Medulla oblongata (tissue), 1 donor: ENCODE measurements at regions not wholly inside any gene's neighbourhood (a gene's known extent, or its start where the extent isn't known, plus 50 kb on each side); places are given as distances from the start of the nearest gene placed in this dataset.

Source experiments
- DNase-seq: peaks from one replicate; pipeline ENCODE4 v3.0.0-alpha.2; 2015; ENCODE audit errors: extremely low spot score

DNA sequence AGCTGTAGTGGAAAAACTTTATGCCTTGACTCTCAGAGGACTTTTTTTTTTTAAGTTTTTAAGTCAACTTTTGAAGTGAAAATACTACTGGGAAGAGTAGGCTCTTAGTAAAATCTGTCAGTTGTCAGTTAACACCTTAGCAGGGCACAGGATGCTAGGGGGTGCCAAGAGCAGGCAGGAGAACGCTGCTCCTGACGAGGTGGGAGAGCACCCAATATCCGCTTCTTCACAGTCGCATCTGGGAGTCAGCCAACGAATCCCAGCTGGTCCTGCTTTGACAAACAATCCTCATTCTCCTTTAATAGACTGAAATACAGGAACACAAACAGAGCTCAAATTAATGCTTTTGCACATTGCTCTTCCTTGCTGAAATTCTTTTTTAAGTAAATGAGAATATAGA is 709.5 kb upstream of the ACVR2A start:
- peak; percentile 3 for DNase-seq

DNA sequence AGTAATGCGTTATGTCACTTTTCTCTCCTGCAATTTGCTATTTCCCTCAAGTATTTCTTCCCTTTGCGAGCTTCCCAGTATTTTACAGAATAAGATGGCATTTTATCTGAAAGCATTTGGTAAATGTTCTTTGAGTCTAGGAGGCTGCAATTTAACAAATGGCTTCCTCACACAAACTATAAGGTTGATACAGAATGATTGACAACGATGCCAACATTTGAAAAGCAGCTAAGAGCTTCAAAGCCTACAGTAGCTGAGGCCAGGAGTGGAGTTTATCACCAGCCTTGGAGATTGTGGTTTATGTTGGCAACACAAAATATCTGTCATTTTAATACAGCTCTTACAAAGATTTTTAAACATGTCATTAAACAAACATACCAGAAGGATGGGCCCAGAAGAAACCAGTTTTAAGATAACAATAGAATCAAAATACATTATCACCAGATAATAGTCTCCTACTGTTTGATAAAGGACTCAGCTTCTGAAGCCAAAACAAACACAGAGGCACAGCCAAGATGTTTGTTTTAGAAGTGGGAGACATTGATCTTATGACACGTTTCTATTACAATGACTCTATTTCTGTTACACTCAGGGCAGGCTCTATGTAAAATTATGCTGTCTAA is 711.4 kb upstream of the ACVR2A start:
- no peak for DNase-seq

DNA sequence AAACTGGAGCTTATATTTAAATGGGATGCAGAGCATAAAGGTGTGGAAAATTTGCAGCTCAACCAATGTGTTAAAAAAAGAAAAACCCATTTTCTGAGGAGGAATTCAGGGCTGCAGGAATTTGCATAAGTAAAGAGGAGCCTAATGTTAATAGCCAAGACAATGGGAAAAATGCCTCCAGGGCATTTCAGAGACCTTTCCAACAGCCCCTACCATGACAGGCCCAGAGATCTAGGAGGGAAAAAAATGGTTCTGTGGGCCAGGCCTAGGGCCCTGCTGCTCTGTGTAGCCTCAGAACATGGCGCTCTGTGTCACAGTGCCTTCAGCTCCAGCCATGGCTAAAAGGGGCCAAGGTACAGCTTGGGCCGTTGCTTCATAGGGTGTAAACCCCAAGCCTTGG is 719.7 kb upstream of the ACVR2A start:
- no peak for DNase-seq

DNA sequence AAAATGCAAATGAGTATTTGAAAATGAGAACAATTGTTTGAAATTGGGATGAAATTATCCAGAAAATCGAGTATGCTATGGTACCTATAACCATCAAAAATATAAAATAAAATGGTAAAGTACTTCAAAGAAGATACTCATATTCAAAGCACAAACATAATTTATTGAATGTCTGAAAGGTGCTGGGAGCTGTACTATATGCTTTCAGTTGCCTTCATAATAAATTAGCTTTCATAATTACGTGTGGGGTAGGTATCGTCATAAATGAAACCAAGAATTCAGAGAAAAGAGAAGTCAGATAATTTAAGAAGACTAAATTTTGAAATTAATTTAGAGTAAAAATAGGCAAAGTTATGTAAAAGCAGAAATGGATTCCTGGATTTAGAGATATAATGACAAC is 721.9 kb upstream of the ACVR2A start:
- no peak for DNase-seq

DNA sequence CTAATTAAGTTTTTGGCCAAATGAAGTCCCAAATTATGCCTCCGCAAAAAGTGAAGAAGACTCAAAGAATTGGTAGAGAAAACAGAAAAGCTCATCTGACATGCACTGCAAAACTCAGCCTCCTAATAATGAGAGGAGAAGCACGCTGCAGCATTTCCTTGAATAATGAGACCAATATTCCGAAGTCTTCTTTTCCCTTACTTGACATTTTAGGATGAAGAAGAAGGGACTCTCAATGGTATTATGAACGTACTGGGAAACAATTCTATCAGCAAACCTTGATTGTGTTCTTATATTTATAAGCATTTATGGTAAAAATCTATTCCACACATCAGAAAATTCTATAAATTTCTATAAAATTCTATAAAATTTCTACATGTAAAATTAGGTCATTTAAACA is 733.9 kb upstream of the ACVR2A start:
- DNase-seq: no peak

DNA sequence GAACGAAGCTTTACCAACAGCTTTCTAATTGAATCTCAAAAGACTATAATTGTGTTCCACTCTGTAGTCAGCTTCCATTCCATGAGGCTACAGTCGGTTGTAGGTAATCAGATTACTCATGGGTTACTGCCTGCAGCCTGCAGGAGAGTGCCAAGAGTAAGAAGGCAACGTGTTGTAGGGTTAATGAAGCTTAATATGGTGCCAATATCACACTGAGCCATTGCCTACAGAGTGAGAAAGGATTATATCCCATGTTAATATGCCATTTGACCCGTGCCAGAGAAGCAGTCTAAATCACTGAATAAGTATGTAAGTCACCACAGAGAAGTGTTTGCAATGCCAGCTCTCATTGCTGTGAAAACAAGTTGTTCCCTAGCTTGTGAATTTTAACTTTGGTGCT is 734.5 kb upstream of the ACVR2A start:
- no peak for DNase-seq

DNA sequence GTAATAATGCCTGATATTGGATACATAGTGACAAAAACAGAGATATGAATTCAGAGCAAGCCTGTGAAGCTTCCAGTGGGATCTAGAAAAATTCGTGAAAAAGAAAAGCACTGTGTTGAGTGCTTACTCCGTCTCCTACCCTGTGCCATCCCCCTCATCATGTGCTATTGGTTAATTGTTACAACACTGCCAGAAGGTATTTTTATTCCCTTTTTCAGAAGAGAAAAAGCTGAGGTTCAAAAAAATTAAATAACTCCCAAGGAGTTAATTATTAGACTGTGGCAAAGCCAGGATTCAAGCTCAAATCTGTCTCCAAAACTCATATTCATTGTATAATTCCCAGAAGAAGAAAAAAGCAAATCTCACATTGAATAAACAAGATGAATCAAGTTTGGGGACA is 735.5 kb upstream of the ACVR2A start:
- no peak for DNase-seq

DNA sequence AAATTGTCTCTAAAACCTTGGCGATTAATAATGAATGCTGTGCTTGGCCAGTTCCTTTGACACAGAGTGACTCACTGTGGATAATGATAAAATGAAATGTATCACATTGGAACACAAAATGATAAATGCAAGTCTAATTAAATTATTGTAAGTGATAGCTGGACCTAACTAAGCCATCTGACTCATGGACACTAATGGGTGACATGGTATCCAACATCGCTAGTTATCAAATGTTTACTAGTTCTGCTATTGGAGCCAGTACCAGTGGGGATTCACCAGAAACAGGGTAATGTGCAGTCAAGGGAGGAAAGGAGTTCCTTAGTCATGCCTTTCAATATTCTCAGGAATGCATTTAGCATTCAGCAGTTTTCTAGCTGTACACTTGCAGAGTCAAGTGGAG is 736.3 kb upstream of the ACVR2A start:
- no peak for DNase-seq

DNA sequence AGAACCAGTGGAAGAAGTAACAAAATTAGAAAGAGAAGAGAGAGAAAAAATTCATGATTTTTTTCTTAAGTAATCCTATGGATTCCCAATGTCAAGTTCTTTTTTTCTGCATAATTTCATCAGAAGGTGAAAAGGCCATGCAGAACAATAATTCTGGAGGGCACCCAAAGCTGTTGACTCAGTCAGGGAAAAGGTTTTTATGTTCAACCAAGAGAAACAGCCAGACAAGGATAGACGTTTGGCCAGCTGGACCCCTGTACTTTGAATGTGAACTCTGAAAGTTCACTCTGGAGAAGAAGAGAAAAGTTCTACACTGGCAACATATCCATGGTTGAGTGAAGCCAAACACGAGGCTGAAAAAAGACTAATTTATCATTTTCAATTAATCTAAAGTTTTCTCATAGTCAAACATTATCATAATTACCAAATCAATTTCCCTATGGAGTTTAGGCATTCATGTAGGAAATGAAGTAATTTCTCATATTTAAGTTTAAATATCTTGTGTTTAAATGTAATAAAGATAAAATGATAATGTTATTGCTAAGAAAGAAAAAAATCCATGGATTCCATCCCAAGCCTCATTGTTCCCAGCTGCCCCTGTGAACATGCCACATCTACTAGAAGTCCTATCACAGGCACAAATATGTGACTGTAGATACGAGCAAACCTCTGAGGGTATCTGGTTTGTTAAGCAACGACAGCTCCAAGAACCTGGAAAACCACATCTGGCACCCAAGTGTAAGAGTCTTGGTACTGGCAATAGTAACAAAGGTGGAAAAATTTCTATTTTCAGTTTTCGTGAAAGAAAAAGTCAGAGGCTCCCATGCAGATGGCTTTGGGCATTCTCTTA is 742.7 kb upstream of the ACVR2A start:
- DNase-seq: no peak

DNA sequence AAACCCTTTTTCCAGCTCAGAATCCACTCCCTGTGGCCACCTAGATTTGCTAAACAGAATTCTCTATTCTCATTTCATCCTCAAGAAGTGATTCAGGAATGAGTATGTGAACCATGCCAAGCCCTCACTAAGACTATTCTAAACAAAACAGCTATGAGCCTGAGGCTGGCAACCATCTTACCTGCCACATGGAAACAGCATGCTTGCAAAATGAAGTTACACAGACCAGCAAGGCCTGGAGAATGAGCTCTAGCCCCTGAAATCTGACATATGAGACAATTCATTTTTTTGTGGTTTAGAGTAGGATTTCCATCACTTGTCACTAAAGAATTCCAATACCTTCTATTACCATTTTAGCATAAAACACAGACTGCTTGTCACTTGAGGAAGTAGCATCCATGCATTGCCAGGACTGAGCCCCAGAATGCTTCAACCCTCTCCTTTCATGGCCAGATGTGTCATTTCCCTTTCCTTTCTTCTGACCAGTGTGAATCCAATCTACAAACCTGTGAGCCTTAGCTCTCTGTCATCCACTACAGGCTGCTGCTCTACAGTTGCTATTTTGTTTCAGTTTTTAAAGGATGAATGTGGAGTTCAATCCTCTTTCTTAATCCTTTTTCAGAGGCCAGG is 744.3 kb upstream of the ACVR2A start:
- no peak for DNase-seq

DNA sequence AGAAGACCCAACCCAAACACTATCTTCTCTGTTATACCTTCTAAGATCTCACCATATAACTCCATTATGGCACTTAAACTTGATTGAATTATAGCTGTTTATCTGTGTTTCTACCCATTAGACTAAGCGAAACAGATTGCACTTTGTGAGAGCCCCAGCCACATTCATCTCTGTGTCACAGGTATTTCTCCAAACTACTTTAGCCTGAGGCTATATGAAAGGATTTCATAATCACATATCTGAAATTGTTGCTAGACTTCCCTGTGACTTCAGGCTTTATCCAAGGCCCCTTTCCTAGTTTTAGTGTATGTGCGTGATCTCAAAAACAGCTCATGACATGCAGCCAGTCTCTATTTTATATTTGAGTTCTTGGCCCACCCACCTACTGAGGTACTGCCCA is 745.0 kb upstream of the ACVR2A start:
- no peak for DNase-seq

DNA sequence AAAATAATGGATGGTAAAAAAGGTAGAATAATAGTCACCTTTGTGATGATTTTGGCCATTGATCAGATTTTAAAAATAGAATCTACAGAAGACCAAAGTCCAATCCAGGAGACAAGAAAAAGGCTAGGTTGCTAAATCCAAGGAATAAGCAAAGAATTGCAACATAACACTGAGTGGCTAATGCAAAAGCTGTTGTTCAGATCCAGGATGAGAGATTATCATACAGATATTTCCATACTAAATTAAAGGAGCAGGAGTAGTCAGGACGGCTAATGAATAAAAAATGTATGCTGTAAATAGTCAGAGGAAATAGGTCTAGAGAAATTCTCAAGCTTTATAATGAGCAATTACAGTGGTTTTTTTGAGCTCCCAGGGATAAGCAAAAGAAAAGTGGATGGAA is 745.9 kb upstream of the ACVR2A start:
- no peak for DNase-seq

DNA sequence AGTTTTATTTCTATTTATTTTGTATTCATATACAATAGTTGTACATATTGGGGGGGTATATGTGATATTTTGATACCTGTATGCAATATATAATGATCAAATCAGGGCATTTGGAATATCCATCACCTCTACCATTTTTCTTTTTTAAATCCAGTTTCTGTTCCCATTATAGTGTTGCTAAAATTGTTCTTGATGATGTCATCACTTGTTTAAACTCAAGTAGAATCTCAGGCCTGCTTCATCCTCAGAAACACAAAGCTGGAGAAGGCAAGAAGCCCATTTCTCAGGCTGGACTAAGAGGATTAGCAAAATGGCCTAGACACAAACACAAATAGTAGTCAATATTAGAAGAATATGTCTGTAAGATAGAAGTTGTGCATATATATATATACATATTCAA is 747.1 kb upstream of the ACVR2A start:
- DNase-seq: no peak

DNA sequence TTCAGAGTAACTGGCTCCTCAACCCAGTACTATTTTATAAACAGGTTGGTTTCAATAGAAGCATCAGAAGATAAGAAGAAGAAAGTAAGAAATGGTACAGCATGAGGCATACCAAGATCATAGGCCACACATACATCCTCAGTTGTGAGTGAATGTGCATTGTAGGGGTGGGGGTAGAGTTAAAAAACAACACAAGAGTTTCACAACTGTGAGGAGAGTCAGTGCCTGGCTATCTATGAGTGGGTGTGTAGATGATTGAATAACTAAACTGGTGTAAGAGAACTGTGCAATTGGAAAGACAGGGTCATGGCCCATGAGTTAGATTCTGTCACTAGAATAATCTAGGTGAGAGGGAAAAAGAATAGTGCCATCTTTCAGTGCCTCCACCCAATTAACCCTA is 748.2 kb upstream of the ACVR2A start:
- no peak for DNase-seq

DNA sequence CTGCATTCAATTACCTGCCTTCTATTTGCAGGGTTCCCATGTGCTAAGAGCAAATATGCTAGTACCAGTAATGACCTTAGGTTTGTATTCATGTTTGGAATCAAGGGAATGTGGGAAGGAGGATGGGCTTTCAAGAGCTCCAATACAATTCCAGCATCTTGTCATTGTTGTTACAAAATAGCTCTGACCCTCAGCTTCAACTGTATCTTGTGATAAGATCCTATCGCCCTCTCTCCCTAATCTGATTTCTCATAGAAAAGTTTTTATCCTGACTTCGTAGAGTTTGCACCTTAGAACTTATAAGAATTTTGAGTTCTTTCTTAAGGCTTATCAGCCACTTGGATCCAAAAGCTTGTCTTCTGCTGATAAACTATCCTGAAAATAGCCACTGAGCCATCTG is 749.5 kb upstream of the ACVR2A start:
- DNase-seq: no peak

DNA sequence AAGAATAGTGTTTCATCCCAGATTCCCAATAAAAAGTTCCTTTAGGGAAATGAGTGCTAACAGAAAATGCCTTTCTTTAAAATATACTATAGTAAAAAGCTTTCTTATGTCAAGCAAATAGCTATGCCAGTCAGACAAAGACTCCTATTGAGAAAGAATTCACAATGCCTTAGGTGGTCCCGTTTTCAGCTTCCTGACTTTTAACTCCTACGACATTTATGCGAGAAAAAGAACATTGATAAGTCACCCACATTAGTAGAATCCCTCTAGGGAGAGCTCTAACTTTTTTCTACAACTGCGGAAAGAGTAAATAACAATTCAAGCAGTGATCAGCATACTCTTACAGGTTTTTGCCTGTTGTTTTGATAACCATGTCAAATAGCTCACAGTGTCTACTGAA is 750.8 kb upstream of the ACVR2A start:
- DNase-seq: no peak

DNA sequence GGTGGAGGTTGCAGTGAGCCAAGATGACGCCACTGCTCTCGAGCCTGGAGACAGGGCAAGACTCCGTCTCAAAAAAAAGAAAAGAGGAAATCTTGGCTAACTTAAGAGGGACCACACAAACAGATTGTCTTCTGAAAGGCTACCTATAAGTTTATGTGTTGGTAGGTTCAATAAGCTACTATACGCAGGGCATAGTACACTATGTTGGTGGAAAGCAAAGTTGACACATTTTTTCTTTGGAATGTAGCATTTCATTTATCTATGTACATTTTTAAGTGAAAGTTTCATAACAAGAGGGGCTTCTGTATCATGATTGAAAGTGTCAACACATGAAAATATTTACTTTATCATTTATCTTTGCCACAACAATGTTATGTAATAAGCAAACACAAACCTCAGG is 752.6 kb upstream of the ACVR2A start:
- DNase-seq: no peak

DNA sequence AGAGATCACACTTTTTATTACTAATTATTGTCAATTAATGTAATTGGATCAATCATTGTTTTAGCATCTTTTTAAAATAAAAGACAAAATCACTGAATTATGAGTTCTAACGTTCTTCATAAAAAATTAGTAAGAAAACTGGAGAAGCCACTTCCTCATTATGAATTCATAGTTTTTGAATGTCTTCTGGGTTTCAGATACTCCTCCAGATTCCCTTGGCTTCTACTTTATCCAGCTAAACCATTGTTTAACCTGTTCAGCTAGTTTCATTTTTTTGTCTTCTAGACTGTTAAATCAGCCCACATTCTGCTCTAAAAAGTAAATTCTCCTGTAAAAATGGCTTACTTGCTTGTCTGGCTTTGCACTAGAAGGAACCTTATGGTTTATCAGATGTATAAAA is 753.4 kb upstream of the ACVR2A start:
- no peak for DNase-seq

DNA sequence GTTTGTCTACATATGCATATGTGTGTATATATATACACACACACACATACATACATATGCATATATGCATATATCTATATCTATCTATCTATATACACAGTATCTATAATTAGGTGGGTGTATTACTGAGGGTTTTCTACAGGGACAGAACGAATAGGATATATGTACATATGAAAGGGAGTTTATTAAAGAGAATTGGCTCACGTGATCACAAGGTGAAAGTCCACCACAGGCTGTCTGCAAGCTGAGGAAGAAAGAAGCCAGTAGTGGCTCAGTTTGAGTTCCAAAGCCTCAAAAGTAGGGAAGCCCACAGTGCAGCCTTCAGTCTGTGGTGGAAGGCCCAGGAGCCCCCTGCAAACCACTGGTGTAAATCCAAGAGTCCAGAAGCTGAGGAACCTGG is 756.0 kb upstream of the ACVR2A start:
- DNase-seq: no peak

DNA sequence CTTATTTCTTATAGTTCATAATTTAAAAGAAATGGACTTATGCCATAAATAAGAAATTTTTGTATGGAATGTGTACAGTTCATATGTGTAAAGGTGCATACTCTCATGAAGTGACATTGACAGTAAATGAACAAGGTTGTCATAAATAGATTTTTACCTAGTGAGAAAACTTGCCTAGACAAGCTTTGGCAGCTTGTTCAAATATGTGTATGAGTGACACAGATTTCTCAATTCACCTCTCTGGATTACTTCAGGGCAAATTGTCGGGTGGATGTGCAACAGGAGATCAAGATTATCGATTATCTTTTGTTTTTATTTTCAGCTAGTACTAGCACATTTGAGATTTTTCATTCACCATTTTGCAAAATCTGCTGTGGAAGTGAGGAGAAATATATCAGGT is 758.1 kb upstream of the ACVR2A start:
- DNase-seq: no peak

DNA sequence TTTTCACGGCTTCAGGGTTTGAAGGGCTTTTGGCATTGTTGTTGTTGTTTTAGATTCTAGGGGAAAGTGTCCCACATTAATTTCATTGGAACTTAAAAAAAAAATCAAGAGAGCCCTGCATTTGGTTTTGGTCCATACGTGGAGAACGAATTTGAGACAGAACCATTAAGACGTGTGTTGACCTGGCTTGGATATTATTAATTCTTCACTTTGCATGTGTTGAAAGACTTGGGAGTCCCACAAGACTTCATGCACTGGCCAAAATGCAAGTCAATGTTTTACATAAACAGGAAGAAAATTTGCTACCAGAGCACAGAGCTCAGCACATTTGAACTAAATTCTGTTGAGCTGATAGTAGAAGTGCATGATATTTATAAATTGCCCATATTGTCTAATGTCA is 761.2 kb upstream of the ACVR2A start:
- DNase-seq: no peak

DNA sequence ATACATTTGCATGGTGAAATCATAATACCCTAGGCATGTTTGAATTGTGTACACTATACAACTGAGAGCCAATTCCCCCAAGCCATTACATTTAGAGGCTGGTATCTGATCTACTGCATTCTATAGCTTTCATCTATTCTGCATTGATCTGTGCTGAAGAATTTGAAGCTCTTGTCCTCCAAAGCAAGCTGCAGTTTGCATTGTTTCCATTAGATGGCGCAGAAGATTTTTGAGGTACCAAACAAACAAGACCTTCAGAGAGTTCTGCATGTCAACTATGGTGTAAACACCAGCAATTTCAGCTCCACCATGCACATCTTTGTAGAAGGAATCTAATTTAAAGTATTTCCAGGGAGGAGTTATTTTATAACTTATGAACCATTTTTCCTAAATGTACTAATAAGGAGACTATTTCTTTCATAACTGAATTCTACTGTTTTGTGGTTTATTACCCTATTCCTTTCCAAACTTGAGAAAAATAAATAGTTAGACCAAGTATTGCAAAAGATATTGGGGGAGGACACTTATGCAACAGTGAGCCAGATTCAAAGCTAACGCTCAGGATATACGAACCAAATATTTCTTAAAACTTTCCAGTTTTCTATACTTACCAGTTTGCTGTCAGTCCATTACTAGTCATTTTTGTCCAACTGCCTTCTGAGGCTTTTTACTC is 761.8 kb upstream of the ACVR2A start:
- DNase-seq: peak; percentile 94

DNA sequence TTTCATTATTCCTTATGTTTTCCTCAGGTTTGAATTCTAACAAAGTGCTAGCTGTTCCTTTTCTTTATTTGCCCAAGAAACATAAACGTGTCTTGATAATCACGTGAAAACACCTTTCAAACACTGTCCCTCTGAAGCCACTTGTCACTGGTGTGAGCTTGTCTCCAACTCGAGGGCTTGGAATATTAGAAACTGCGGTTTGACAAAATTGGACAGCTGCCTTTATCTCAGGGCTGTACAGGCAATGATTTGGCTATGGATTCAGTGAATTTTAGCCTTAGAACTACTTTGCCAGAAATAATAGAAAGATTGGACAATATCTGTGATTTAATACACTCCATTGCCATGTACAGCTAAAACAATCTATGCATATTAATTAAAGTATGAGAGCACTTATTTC is 763.0 kb upstream of the ACVR2A start:
- no peak for DNase-seq
